ENCODE measurements at regions not wholly inside any gene's neighbourhood (a gene's known extent, or its start where the extent isn't known, plus 50 kb on each side); places are given as distances from the start of the nearest gene placed in this dataset.

DNA sequence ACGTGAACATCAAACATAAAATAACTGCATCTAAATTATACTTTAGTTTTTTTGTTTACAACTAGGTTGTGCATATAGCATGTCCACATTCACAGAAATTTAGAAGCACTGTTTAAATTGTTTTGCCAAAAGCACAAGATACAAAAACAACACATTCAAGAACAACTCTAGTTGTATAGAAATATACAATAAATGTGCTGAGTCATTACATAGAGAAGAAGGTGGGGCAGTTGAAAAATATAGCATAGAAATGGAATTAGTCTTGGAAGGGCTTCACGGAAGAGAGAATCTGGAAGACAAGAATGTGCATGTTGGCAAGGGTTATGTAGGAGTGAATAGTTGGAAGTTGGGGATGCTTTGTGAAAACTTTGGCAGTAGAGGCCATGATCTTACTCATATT is 239.0 kb upstream of the GLRA2 start:
- intact Hi-C loops (cut with micrococcal nuclease) (no loop called here), dilution Hi-C loops (cut with HindIII; ENCODE audit: low sequenced_read_pairs, unreplicated experiment) (no loop called here), in situ Hi-C loops (cut with MboI; ENCODE audit: low sequenced_read_pairs) (no loop called here)
- H3K36me3 ChIP-seq (ENCODE audit: control insufficient read depth, insufficient read depth, low read length), result no peaks in the 10 kb centered on the region
- no peak overlapping the region for H3K4me2 ChIP-seq (ENCODE audit: low read depth, low read length)
- no peak overlapping the region for H3K4me3 ChIP-seq (ENCODE audit: insufficient read depth, low read depth, low read length)
- no peak overlapping the region for H4K91ac ChIP-seq (ENCODE audit: insufficient read depth, low read depth, low read length)
- H4K20me1 ChIP-seq (ENCODE audit: insufficient read depth, low read length), result no peaks in the 10 kb centered on the region
- no peak overlapping the region for H2BK20ac ChIP-seq (ENCODE audit: low read depth, low read length)
- DNase-seq, result no peak
- H2BK15ac ChIP-seq (ENCODE audit: low read depth, low read length), result no peak overlapping the region
- no peak overlapping the region for H2BK120ac ChIP-seq (ENCODE audit: low read depth, low read length)
- CTCF ChIA-PET, result no interaction called here
- H3K79me1 ChIP-seq (ENCODE audit: low read depth in 1 of 2, low read length in 2 of 2), result no peaks in the 10 kb centered on the region
- H3K18ac ChIP-seq (ENCODE audit: low read depth, low read length), result no peak overlapping the region
- H3K4ac ChIP-seq (ENCODE audit: low read depth, low read length), result no peak overlapping the region
- H3K9me1 ChIP-seq (ENCODE audit: insufficient read depth, low read length), result no peaks in the 10 kb centered on the region
- TF ChIP-seq NFE2L2 (IDR thresholded peaks at IDR 0.05; ENCODE audit: low read depth, low read length) (peak; percentile 85), CTCF (conservative IDR thresholded peaks at IDR 0.05; ENCODE audit: low read depth, low read length) (no peak), RCOR1 (IDR thresholded peaks at IDR 0.05; ENCODE audit: insufficient replicate concordance, low read length) (no peak), MAFK (IDR thresholded peaks at IDR 0.05; ENCODE audit: low read depth, low read length) (peak; percentile 50; the same call in 1 of the 2 replicates), POLR2A (IDR thresholded peaks at IDR 0.05; ENCODE audit: low read depth, low read length) (no peak)
- TF ChIP-seq, protein P1, sequence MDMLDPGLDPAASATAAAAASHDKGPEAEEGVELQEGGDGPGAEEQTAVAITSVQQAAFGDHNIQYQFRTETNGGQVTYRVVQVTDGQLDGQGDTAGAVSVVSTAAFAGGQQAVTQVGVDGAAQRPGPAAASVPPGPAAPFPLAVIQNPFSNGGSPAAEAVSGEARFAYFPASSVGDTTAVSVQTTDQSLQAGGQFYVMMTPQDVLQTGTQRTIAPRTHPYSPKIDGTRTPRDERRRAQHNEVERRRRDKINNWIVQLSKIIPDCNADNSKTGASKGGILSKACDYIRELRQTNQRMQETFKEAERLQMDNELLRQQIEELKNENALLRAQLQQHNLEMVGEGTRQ (IDR thresholded peaks at IDR 0.05; ENCODE audit: low read depth, low read length), result no peak
- no TSS peak for BruUV-seq (replicated peaks)
- no peak overlapping the region for H4K5ac ChIP-seq (ENCODE audit: low read depth, low read length)
- no peak overlapping the region for H3K14ac ChIP-seq (replicated peaks; ENCODE audit: low read depth, low read length)
- H3K9me3 ChIP-seq (ENCODE audit: control insufficient read depth, insufficient read depth, low read length), result peaks cover 2% of the 10 kb centered on the region; the same call in 1 of the 2 replicates
- POLR2A ChIA-PET (ENCODE audit: unreplicated experiment), result no interaction called here
- H3K9ac ChIP-seq (ENCODE audit: low read depth, low read length), result no peak overlapping the region
- H3K27ac ChIP-seq (ENCODE audit: insufficient read depth, low read length), result no peak overlapping the region
- no CpG with 5 or more reads among the region's 2 CpGs for WGBS, 2 experiments (ENCODE audit: extremely low coverage in 2 of 2, insufficient read length in 1 of 2)
- no peaks in the 10 kb centered on the region for H3K4me1 ChIP-seq (ENCODE audit: control insufficient read depth, insufficient read depth, low read length)
- H4K8ac ChIP-seq (ENCODE audit: low read depth in 2 of 2, low read length in 2 of 2), result no peak overlapping the region
- H2AK9ac ChIP-seq (replicated peaks; ENCODE audit: low read depth, low read length, poor library complexity), result no peak overlapping the region
- no peak overlapping the region for H2BK5ac ChIP-seq (ENCODE audit: low read depth, low read length, poor library complexity, severe bottlenecking)
- H3K23ac ChIP-seq (ENCODE audit: low read depth, low read length), result no peak overlapping the region
- H3K27me3 ChIP-seq (ENCODE audit: control insufficient read depth, insufficient read depth, low read length), result no peaks in the 10 kb centered on the region
- H2AK5ac ChIP-seq (ENCODE audit: low read depth, low read length), result no peak overlapping the region
- no peak overlapping the region for H2AFZ ChIP-seq (replicated peaks; ENCODE audit: low read length, poor library complexity)
- H3K56ac ChIP-seq (ENCODE audit: extremely low read depth, insufficient read depth, low read length), result no peak overlapping the region
- ATAC-seq (ENCODE audit: low read depth), result no peak
